GM23338 (cell line): ENCODE measurements at regions not wholly inside any gene's neighbourhood (a gene's known extent, or its start where the extent isn't known, plus 50 kb on each side); places are given as distances from the start of the nearest gene placed in this dataset.

Experiments used
- ATAC-seq: fragments of 200-7000 bp; cut with Tn5 transposase; 3 replicates; pipeline ENCODE4 v1.9.1; 2020
- DNase-seq: peaks from one replicate; pipeline ENCODE4 v3.0.0-alpha.2; 2015; ENCODE audit warnings: low spot score
- H2AFZ ChIP-seq: fragments of 200-600 bp; sonication (generic); 2 replicates; pipeline ENCODE4 v1.8.0; 2016; ENCODE audit warnings: antibody characterized with exemption, mild to moderate bottlenecking, moderate library complexity
- H3F3A ChIP-seq: fragments of 200-600 bp; sonication (generic); replicated peaks from 2 replicates; pipeline ENCODE4 v1.8.0; 2017; ENCODE audit warnings: antibody characterized with exemption, mixed run types, low read depth
- H3K27ac ChIP-seq: fragments of 200-600 bp; sonication (generic); 2 replicates; pipeline ENCODE4 v1.6.1; 2016; ENCODE audit warnings: low read depth
- H3K27me3 ChIP-seq: fragments of 200-600 bp; sonication (generic); 2 replicates; pipeline ENCODE4 v1.8.0; 2016; ENCODE audit warnings: mild to moderate bottlenecking, mixed run types, moderate library complexity; ENCODE audit not compliant: insufficient read depth
- H3K36me3 ChIP-seq: fragments of 200-600 bp; sonication (generic); 2 replicates; pipeline ENCODE4 v1.8.0; 2016; ENCODE audit warnings: mild to moderate bottlenecking; ENCODE audit not compliant: insufficient read depth
- H3K4me1 ChIP-seq: fragments of 200-600 bp; sonication (generic); 2 replicates; pipeline ENCODE4 v1.8.0; 2016; ENCODE audit warnings: mild to moderate bottlenecking, moderate library complexity; ENCODE audit not compliant: insufficient read depth
- H3K4me2 ChIP-seq: fragments of 200-600 bp; sonication (generic); 2 replicates; pipeline ENCODE4 v1.7.1; 2017; ENCODE audit warnings: mixed run types
- H3K4me3 ChIP-seq: fragments of 200-600 bp; sonication (generic); 2 replicates; pipeline ENCODE4 v1.6.1; 2016; ENCODE audit warnings: mixed run types
- H3K79me2 ChIP-seq: fragments of 200-600 bp; sonication (generic); replicated peaks from 2 replicates; pipeline ENCODE4 v1.8.0; 2017; ENCODE audit warnings: mild to moderate bottlenecking; ENCODE audit not compliant: insufficient read depth
- H3K9me2 ChIP-seq: fragments of 200-600 bp; sonication (generic); 2 replicates; pipeline ENCODE4 v1.8.0; 2017; ENCODE audit not compliant: insufficient read depth
- H4K20me1 ChIP-seq: fragments of 200-600 bp; sonication (generic); replicated peaks from 2 replicates; pipeline ENCODE4 v1.8.0; 2017; ENCODE audit warnings: mild to moderate bottlenecking; ENCODE audit not compliant: insufficient read depth
- H3K27ac Mint-ChIP-seq: 2 replicates; pipeline ENCODE4 v1.8.0; 2020; ENCODE audit warnings: inconsistent platforms, mild to moderate bottlenecking, moderate library complexity, mixed read lengths
- H3K27me3 Mint-ChIP-seq: 3 replicates; pipeline ENCODE4 v1.8.0; 2022; ENCODE audit warnings: low read depth, mild to moderate bottlenecking, moderate library complexity, mixed read lengths, inconsistent platforms; ENCODE audit not compliant: insufficient read depth, poor library complexity
- H3K36me3 Mint-ChIP-seq: 3 replicates; pipeline ENCODE4 v1.8.0; 2021; ENCODE audit warnings: low read depth, mild to moderate bottlenecking, inconsistent platforms, moderate library complexity, mixed read lengths
- H3K4me1 Mint-ChIP-seq: 3 replicates; pipeline ENCODE4 v1.8.0; 2020; ENCODE audit warnings: mild to moderate bottlenecking, inconsistent platforms, mixed read lengths
- H3K4me3 Mint-ChIP-seq: 3 replicates; pipeline ENCODE4 v1.8.0; 2021; ENCODE audit warnings: moderate library complexity, mild to moderate bottlenecking, inconsistent platforms, mixed read lengths
- H3K9me3 Mint-ChIP-seq: 3 replicates; pipeline ENCODE4 v1.8.0; 2020; ENCODE audit warnings: moderate library complexity, mild to moderate bottlenecking, inconsistent platforms, mixed read lengths
- CREB1 ChIP-seq: fragments of 250-450 bp; sonication (Bioruptor Pico); IDR thresholded peaks from 2 replicates; pipeline ENCODE4 v1.5.0; 2020; ENCODE audit warnings: low read depth, mild to moderate bottlenecking, moderate library complexity
- EZH2 ChIP-seq: fragments of 200-600 bp; sonication (generic); IDR thresholded peaks from one replicate; pipeline ENCODE4 v1.8.0; 2017; ENCODE audit warnings: antibody characterized with exemption, mild to moderate bottlenecking, low read depth; ENCODE audit not compliant: unreplicated experiment
- EZH2phosphoT487 ChIP-seq: fragments of 200-600 bp; sonication (generic); IDR thresholded peaks from one replicate; pipeline ENCODE4 v1.8.1; 2018; ENCODE audit warnings: antibody characterized with exemption; ENCODE audit not compliant: unreplicated experiment
- JUNB ChIP-seq: IDR thresholded peaks from one replicate; pipeline ENCODE4 v1.6.1; 2016; ENCODE audit warnings: antibody characterized with exemption; ENCODE audit not compliant: unreplicated experiment
- NANOG ChIP-seq: IDR thresholded peaks from 2 replicates; pipeline ENCODE4 v1.6.1; 2016; ENCODE audit warnings: antibody characterized with exemption, borderline replicate concordance
- POLR2AphosphoS5 ChIP-seq: IDR thresholded peaks from 2 replicates; pipeline ENCODE4 v1.6.1; 2016; ENCODE audit warnings: antibody characterized with exemption, low read depth
- REST ChIP-seq: IDR thresholded peaks from one replicate; pipeline ENCODE4 v1.6.1; 2018; ENCODE audit warnings: antibody characterized with exemption; ENCODE audit not compliant: unreplicated experiment
- STAT1 ChIP-seq: IDR thresholded peaks from one replicate; pipeline ENCODE4 v1.6.1; 2016; ENCODE audit warnings: antibody characterized with exemption; ENCODE audit not compliant: unreplicated experiment
- ZNF114 ChIP-seq: fragments of 250-450 bp; sonication (Bioruptor Pico); IDR thresholded peaks from 2 replicates; pipeline ENCODE4 v1.5.0; 2020; ENCODE audit warnings: mild to moderate bottlenecking, moderate library complexity
- ZNF331 ChIP-seq: fragments of 250-450 bp; sonication (Bioruptor Pico); IDR thresholded peaks from 2 replicates; pipeline ENCODE4 v1.5.0; 2020; ENCODE audit warnings: low read depth, mild to moderate bottlenecking, moderate library complexity
- ZNF462 ChIP-seq: fragments of 250-450 bp; sonication (Bioruptor Pico); IDR thresholded peaks from 2 replicates; pipeline ENCODE4 v1.5.0; 2020; ENCODE audit warnings: mild to moderate bottlenecking, moderate library complexity
- TF ChIP-seq, protein P1 (sequence below): IDR thresholded peaks from 2 replicates; pipeline ENCODE4 v1.6.1; 2016; ENCODE audit warnings: antibody characterized with exemption

DNA sequence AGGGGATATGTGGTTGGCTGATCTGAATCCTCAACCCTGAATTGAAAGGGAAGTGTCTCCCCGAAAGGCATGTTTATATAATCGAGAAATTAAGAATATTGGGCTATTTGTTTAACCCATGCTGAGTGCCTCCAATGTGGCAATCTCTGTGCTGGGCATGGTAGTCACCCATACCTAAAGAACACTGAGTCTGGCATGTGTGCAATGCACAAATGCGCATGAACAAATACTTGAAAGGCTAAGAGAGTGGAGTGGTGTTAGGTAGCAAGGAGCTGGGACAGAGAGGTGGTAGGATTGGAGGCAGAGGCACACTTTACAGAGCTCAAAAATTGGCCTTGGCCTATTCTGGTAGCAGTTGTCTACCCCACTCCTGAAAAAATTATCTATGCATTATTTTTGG lies 645.1 kb upstream of the FAM98A start (continued):
- TF ChIP-seq EZH2 (no peak), CREB1 (CRISPR knock-in tag) (no peak), JUNB (no peak), ZNF114 (CRISPR knock-in tag) (no peak), POLR2AphosphoS5 (no peak), STAT1 (no peak), ZNF331 (no peak), EZH2phosphoT487 (no peak)
- TF ChIP-seq, protein P1, sequence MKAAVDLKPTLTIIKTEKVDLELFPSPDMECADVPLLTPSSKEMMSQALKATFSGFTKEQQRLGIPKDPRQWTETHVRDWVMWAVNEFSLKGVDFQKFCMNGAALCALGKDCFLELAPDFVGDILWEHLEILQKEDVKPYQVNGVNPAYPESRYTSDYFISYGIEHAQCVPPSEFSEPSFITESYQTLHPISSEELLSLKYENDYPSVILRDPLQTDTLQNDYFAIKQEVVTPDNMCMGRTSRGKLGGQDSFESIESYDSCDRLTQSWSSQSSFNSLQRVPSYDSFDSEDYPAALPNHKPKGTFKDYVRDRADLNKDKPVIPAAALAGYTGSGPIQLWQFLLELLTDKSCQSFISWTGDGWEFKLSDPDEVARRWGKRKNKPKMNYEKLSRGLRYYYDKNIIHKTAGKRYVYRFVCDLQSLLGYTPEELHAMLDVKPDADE, result no peak

DNA sequence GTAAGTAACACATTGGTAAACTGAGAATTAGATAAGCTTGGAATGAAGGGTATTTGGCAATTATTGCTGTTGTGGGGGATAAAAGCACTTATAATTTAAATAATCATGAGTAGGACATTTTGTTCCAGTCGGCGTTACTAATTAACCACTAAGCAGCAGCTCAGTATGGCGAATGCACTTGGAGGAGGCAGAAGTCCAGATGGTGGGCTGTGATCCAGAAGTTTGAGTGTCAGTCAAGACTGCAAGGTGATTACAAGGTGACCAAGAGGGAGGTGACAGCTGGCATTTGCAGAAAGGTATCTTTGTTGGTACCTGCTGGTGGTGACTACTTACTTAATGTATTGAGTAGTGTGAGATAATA lies 643.6 kb upstream of the FAM98A start:
- Histone ChIP-seq H3K4me1 (no peaks in the 10 kb centered on the region), H4K20me1 (no peaks in the 10 kb centered on the region), H2AFZ (no peak overlapping the region), H3F3A (no peaks in the 10 kb centered on the region), H3K27ac (no peak overlapping the region), H3K27me3 (no peaks in the 10 kb centered on the region), H3K4me3 (no peak overlapping the region), H3K4me2 (no peak overlapping the region), H3K9me2 (peaks cover 12% of the 10 kb centered on the region; the same call in 1 of the 2 replicates), H3K79me2 (no peaks in the 10 kb centered on the region), H3K36me3 (no peaks in the 10 kb centered on the region)
- Mint-ChIP-seq H3K4me1 (peaks cover 14% of the 10 kb centered on the region; the same call in 2 of the 3 replicates), H3K27me3 (no peaks in the 10 kb centered on the region), H3K9me3 (peaks cover 12% of the 10 kb centered on the region), H3K4me3 (no peak overlapping the region), H3K36me3 (peaks cover 4% of the 10 kb centered on the region; the same call in 1 of the 3 replicates), H3K27ac (no peak overlapping the region)
- no peak for DNase-seq
- no peak for ATAC-seq
- no peak for TF ChIP-seq NANOG
- TF ChIP-seq EZH2, result no peak
- no peak for TF ChIP-seq POLR2AphosphoS5
- TF ChIP-seq, protein P1, result no peak
- no peak for TF ChIP-seq JUNB
- no peak for TF ChIP-seq EZH2phosphoT487
- TF ChIP-seq REST, result no peak
- no peak for TF ChIP-seq ZNF462 (CRISPR knock-in tag)
- TF ChIP-seq ZNF114 (CRISPR knock-in tag), result no peak
- no peak for TF ChIP-seq ZNF331
